SIG-M5 treated with dmso at 0.1 percent for 504 hours (cell line): ENCODE measurements at regions not wholly inside any gene's neighbourhood (a gene's known extent, or its start where the extent isn't known, plus 50 kb on each side); places are given as distances from the start of the nearest gene placed in this dataset.
"Not testable (repeated sequence)": the region's sequence is repeated elsewhere in the genome, so short reads cannot be mapped to it uniquely, and the experiment has no call there.

Source experiments
- DNase-seq: peaks from one replicate; lab custom pipeline; 2025; ENCODE audit not compliant: unreplicated experiment; lab: John Stamatoyannopoulos, UW

GRCh38 chr2:111522231-111522768, 361.7 kb downstream of the ANAPC1 start:
- no peak for DNase-seq

- no peak for DNase-seq
Observed at GRCh38 chr2:111523009-111523408, 361.0 kb downstream of the ANAPC1 start.

GRCh38 chr2:111525026-111525425, 359.0 kb downstream of the ANAPC1 start:
- not testable (repeated sequence) for DNase-seq

- not testable (repeated sequence) for DNase-seq
Observed at GRCh38 chr2:111526041-111526639, 357.9 kb downstream of the ANAPC1 start.

- not testable (repeated sequence) for DNase-seq
Observed at GRCh38 chr2:111527707-111528400, 356.1 kb downstream of the ANAPC1 start.

GRCh38 chr2:111529022-111529421, 355.0 kb downstream of the ANAPC1 start:
- DNase-seq = not testable (repeated sequence)

- DNase-seq = not testable (repeated sequence)
Observed at GRCh38 chr2:111530239-111530965, 353.6 kb downstream of the ANAPC1 start.

GRCh38 chr2:111532682-111533556, 351.1 kb downstream of the ANAPC1 start:
- DNase-seq = not testable (repeated sequence)

- DNase-seq = not testable (repeated sequence)
Observed at GRCh38 chr2:111533557-111534247, 350.3 kb downstream of the ANAPC1 start.

GRCh38 chr2:111534910-111535352, 349.1 kb downstream of the ANAPC1 start:
- no peak for DNase-seq

GRCh38 chr2:111535404-111535803, 348.6 kb downstream of the ANAPC1 start:
- DNase-seq = no peak

- DNase-seq = no peak
Observed at GRCh38 chr2:111537078-111537655, 346.8 kb downstream of the ANAPC1 start.

- DNase-seq = not testable (repeated sequence)
Observed at GRCh38 chr2:111539991-111540390, 344.0 kb downstream of the ANAPC1 start.

- not testable (repeated sequence) for DNase-seq
Observed at GRCh38 chr2:111542120-111542774, 341.7 kb downstream of the ANAPC1 start.

- not testable (repeated sequence) for DNase-seq
Observed at GRCh38 chr2:111544006-111544405, 340.0 kb downstream of the ANAPC1 start.

- DNase-seq = not testable (repeated sequence)
Observed at GRCh38 chr2:111545723-111546431, 338.1 kb downstream of the ANAPC1 start.

GRCh38 chr2:111546578-111546977, 337.4 kb downstream of the ANAPC1 start:
- DNase-seq = not testable (repeated sequence)

GRCh38 chr2:111549174-111549573, 334.8 kb downstream of the ANAPC1 start:
- not testable (repeated sequence) for DNase-seq
